Natural killer cell (primary cell): ENCODE measurements at regions not wholly inside any gene's neighbourhood (a gene's known extent, or its start where the extent isn't known, plus 50 kb on each side); places are given as distances from the start of the nearest gene placed in this dataset.

Experiments
- ATAC-seq, 3 donors: fragments of 150-1000 bp in 2 of 3; fragments of 200-7000 bp in 1 of 3; cut with Tn5 transposase; 1 replicate in 1 of 3; 2 replicates in 2 of 3; pipeline ENCODE4 v1.10.0; 2021; ENCODE audit warnings: mild to moderate bottlenecking in 2 of 3, moderate library complexity in 2 of 3
- DNase-seq, 2 donors: peaks; one replicate each; pipeline versions ENCODE4 v3.0.0 to v3.0.0-alpha.2; 2013 to 2021; ENCODE audit warnings: mixed read lengths in 1 of 2
- H3K27ac ChIP-seq: one replicate; pipeline ENCODE4 v1.5.1; 2013; ENCODE audit warnings: mild to moderate bottlenecking, low read length
- H3K27me3 ChIP-seq: one replicate; pipeline ENCODE4 v1.6.1; 2013; ENCODE audit warnings: low read length; ENCODE audit not compliant: control insufficient read depth, insufficient read depth
- H3K36me3 ChIP-seq: one replicate; pipeline ENCODE4 v1.6.1; 2013; ENCODE audit warnings: low read length; ENCODE audit not compliant: control insufficient read depth, insufficient read depth
- H3K4me1 ChIP-seq: one replicate; pipeline ENCODE4 v1.6.1; 2013; ENCODE audit warnings: low read length; ENCODE audit not compliant: control insufficient read depth, insufficient read depth
- H3K4me3 ChIP-seq: one replicate; pipeline ENCODE4 v1.5.1; 2013; ENCODE audit warnings: low read length
- H3K9me3 ChIP-seq: one replicate; pipeline ENCODE4 v1.6.1; 2013; ENCODE audit warnings: low read length; ENCODE audit not compliant: control insufficient read depth, insufficient read depth
- H3K27ac Mint-ChIP-seq, 2 donors: one replicate each; pipeline ENCODE4 v1.8.0; 2022; ENCODE audit warnings: mild to moderate bottlenecking in 2 of 2, mixed read lengths in 2 of 2, moderate library complexity in 1 of 2
- H3K27me3 Mint-ChIP-seq, 2 donors: one replicate each; pipeline ENCODE4 v1.8.0; 2022; ENCODE audit warnings: low read depth in 2 of 2, mixed read lengths in 2 of 2
- H3K36me3 Mint-ChIP-seq: one replicate; pipeline ENCODE4 v1.8.0; 2022; ENCODE audit warnings: mixed read lengths
- H3K4me1 Mint-ChIP-seq, 2 donors: one replicate each; pipeline ENCODE4 v1.8.0; 2022; ENCODE audit warnings: mixed read lengths in 2 of 2
- H3K4me3 Mint-ChIP-seq: one replicate; pipeline ENCODE4 v1.8.0; 2022; ENCODE audit warnings: mild to moderate bottlenecking, moderate library complexity, mixed read lengths
- H3K9me3 Mint-ChIP-seq, 2 donors: one replicate each; pipeline ENCODE4 v1.8.0; 2022; ENCODE audit warnings: mixed read lengths in 2 of 2
- CTCF ChIP-seq: fragments of 200-600 bp; IDR thresholded peaks from one replicate; pipeline ENCODE4 v1.8.0; 2022; ENCODE audit warnings: antibody characterized with exemption
- WGBS: methylation state at CpG from one replicate; pipeline ENCODE4 v1.1.7; 2013; ENCODE audit warnings: missing lambda C conversion rate; ENCODE audit not compliant: insufficient coverage; 5-methylcytosine and 5-hydroxymethylcytosine counted together
- intact Hi-C: fragments of 100-400 bp; cut with micrococcal nuclease; formaldehyde crosslinking; loops from one replicate; pipeline ENCODE4 v1.14.2; 2022

- Mint-ChIP-seq H3K9me3 (no peaks in the 10 kb centered on the region), H3K27ac (no peak overlapping the region), H3K4me1 (peaks cover under 1 to 2% of the 10 kb centered on the region in 2 donors), H3K27me3 (peaks cover 3 to 7% of the 10 kb centered on the region in 2 donors), H3K36me3 (no peaks in the 10 kb centered on the region), H3K4me3 (no peak overlapping the region)
- intact Hi-C loops = loop anchor here (5.0 kb wide), 1 partner anchor 953 kb away; no protein-coding TSS in a partner anchor
- no peaks in the 10 kb centered on the region for H3K9me3 ChIP-seq
- DNase-seq (peak in 1 of 2 donors; percentile 59), ATAC-seq (peak; percentile 70 to 76 (median 70))
- no peak overlapping the region for H3K27ac ChIP-seq
- TF ChIP-seq CTCF = peak; percentile 91
- H3K27me3 ChIP-seq = no peaks in the 10 kb centered on the region
- no peaks in the 10 kb centered on the region for H3K36me3 ChIP-seq
- WGBS = 98% methylated on average over 3 of the region's 4 CpGs
- no peak overlapping the region for H3K4me3 ChIP-seq
- no peaks in the 10 kb centered on the region for H3K4me1 ChIP-seq
These were observed 261.6 kb upstream of the LMCD1 start for GRCh38 chr3:8239718-8240695.

GRCh38 chr3:8246070-8246469, 255.6 kb upstream of the LMCD1 start:
- intact Hi-C loops = no loop called here
- H3K36me3 ChIP-seq = no peaks in the 10 kb centered on the region
- H3K4me3 Mint-ChIP-seq = no peak overlapping the region
- H3K9me3 Mint-ChIP-seq = no peaks in the 10 kb centered on the region
- no peak overlapping the region for H3K4me3 ChIP-seq
- peaks cover 9 to 31% of the 10 kb centered on the region in 2 donors for H3K27me3 Mint-ChIP-seq
- H3K27me3 ChIP-seq = no peaks in the 10 kb centered on the region
- TF ChIP-seq CTCF = no peak
- no peaks in the 10 kb centered on the region for H3K36me3 Mint-ChIP-seq
- H3K27ac ChIP-seq = no peak overlapping the region
- 94% methylated on average over 1 of the region's 2 CpGs for WGBS
- H3K9me3 ChIP-seq = no peaks in the 10 kb centered on the region
- H3K4me1 ChIP-seq = no peaks in the 10 kb centered on the region
- H3K4me1 Mint-ChIP-seq = no peaks in the 10 kb centered on the region
- no peak overlapping the region for H3K27ac Mint-ChIP-seq
- DNase-seq (no peak), ATAC-seq (no peak)

- intact Hi-C loops = no loop called here
- Mint-ChIP-seq H3K27ac (no peak overlapping the region), H3K9me3 (peaks cover 2 to 6% of the 10 kb centered on the region in 2 donors), H3K4me1 (no peaks in the 10 kb centered on the region), H3K4me3 (no peak overlapping the region), H3K27me3 (peaks cover 8 to 29% of the 10 kb centered on the region in 2 donors), H3K36me3 (no peaks in the 10 kb centered on the region)
- no peaks in the 10 kb centered on the region for H3K4me1 ChIP-seq
- H3K27me3 ChIP-seq = no peaks in the 10 kb centered on the region
- no peak overlapping the region for H3K27ac ChIP-seq
- no peak for DNase-seq
- ATAC-seq = no peak
- no peak overlapping the region for H3K4me3 ChIP-seq
- H3K36me3 ChIP-seq = no peaks in the 10 kb centered on the region
- H3K9me3 ChIP-seq = no peaks in the 10 kb centered on the region
- WGBS = 92% methylated on average over 1 of the region's 1 CpG
- TF ChIP-seq CTCF = no peak
These were observed 248.4 kb upstream of the LMCD1 start for GRCh38 chr3:8253201-8253600.
